NCI-H460 (cell line): ENCODE measurements at regions not wholly inside any gene's neighbourhood (a gene's known extent, or its start where the extent isn't known, plus 50 kb on each side); places are given as distances from the start of the nearest gene placed in this dataset.
"Not testable (repeated sequence)": the region's sequence is repeated elsewhere in the genome, so short reads cannot be mapped to it uniquely, and the experiment has no call there.

ENCODE experiments used
- DNase-seq: peaks from one replicate; pipeline ENCODE4 v3.0.0-alpha.2; 2016; ENCODE audit warnings: low read depth; ENCODE audit errors: extremely low read depth

DNA sequence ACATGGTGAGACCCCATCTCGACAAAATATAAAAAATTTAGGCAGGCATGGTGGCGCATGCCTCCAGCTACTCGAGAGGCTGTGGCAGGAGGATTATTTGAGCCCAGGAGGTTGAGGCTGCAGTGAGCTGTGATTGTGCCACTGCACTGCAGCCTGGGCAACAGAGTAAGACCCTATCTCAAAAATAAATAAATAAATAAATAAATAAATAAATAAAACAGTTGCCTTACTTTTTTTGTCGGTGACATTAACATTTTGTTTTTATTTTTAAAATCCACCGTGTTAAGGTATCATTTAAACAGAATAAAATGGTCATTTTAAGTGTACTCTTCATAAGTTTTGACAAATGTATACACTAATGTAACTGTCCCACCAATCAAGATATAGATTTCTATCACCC, 57.0 kb downstream of the RASL11A start:
- no peak for DNase-seq

DNA sequence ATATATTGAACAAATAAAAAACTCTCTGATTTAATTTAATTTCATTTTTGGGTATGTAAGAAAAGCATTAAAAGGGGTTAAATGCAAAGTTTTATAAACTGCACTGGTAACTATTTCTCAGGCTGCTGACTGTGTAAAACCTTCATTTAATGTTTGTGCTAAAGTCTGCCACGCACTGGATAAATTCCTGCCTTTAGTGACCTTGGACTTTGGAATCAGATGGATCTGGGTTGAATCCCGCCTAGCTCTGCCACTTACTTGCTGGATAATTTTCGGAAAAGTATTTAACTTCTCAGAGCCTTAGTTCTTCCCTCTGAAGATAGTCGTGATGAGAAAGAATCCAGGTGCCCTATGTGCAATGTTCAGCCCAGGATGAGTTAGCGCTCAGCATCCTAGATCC, 58.6 kb downstream of the RASL11A start:
- DNase-seq, result no peak

DNA sequence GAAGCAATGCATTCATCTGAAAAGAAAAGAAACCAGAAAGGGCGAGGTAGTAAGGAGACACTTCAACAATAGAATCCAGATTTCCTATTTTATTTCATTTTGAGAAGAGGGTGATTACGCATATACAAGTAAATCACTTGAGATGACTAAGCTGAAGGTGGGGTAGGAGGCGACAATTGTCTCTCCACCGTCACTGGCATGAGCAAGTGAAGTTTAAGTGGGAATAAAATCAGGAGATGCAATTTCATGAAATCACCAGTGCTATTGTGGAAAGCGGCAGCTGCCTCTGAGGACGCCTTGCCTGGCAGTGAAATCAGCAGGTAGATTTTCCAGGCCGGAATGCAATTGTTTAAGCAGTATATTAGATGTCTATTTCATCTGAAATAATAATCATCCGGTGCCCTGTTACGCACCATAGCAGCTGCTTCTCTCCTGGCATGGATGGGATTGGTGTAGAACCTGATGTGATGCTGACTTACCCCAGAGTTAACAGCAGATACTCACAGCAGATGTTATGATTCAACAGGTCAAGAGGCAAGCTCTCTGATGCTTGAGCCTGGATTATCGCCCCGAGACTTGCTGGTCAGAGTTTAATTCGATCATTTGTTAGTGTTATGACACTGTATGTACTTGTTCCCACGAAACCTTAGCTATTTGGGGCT, 64.3 kb downstream of the RASL11A start:
- no peak for DNase-seq

DNA sequence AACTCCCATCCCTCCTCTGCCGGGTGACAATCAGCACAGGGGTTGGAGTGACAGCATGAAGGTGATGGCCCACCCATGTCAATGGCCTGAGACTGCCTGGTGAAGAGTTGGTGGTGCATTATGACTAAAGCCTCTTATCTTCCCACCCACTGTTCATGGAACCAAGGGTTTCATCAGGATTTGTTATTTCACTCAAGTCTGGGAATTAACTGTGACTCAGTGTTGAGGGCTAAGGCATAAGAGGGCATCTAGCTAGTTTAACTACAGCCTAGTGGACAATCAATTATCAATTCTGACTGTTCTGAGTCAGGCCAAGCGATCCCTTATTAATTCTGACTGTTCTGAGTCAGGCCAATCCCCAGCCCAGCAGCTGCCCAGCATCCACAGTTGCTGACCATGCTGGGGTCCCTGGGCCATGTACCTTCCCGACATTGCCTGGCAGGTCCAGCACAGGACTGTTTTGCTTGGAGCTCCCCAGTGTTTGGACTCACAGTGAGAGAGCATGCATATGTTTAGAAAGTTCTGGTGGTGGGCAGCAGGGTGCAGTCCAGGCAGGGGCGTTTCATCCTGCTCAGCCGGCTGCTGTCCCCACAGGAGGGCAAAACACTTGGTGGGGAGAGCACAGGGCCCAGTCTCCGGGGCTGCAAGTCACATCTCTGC, 65.5 kb downstream of the RASL11A start:
- DNase-seq, result no peak

DNA sequence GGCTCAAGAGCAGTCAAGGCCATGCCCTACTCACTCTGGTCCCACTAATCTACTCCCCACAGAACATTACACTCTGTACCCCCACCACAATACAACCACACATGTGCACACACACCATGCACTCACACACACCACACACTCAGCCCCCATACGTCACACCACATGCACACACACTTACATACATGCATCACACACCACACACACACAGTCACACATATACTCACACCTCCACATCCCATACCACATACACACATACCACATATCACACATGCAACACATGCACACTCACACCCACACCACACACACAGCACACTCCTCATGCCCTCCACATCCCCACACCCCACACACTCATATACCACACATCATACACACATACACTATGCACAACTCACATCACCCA, 67.6 kb downstream of the RASL11A start:
- no peak for DNase-seq

DNA sequence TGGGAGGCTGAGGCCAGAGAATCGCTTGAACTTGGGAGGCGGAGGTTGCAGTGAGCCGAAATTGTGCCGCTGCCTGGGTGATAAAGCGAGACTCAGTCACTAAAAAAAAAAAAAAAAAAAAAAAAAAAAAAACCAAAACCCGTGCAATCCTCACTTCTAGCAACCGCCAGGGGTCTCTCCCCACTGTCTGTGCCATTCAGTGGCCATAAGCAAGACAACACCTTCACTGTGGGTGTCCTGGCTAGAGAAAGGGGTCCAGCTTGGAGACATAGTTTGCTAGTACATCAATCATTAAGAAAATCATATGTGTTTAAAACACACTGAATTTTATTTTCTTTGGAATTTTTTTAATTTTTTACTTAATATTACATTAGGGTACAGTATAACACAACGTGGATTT, 68.2 kb downstream of the RASL11A start:
- no peak for DNase-seq

DNA sequence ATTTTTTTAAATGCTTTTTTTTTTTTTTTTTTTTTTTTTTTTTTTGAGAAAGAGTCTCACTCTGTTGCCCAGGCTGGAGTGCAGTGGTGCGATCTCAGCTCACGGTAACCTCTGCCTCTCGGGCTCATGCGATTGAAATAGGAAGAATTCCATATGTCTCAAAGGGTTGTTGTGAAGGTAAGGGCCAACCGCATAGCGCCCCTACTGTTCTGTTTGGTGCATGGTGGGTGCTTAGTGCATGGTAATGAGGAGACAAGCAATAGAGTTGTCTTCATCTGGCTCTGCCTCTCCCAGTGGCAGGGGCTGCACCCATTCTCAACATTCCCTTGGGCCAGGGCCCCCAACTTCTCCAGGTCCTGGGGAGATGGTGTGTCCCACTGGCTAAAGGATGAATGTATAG, 68.7 kb downstream of the RASL11A start:
- peak; percentile 34 for DNase-seq

DNA sequence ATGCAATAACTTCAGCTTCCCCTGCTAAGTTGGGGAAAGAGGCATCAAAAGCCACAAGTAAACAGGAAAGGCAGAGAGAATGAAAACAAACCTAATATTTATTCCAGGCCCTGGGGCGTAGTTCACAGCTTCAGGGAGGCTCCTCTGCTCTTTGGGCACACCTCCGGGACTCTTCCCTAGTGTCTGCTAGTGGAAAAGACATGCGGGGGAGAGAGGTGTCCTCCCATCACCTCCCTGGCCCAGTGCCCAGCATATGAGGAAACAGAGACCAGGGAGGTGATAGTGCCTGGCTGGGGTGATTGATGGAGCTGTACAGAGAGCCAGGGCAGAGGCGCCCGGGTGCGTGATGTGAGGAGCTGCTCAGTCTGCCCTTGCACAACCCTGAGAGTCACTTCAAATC, 71.0 kb downstream of the RASL11A start:
- DNase-seq, result peak; percentile 36

DNA sequence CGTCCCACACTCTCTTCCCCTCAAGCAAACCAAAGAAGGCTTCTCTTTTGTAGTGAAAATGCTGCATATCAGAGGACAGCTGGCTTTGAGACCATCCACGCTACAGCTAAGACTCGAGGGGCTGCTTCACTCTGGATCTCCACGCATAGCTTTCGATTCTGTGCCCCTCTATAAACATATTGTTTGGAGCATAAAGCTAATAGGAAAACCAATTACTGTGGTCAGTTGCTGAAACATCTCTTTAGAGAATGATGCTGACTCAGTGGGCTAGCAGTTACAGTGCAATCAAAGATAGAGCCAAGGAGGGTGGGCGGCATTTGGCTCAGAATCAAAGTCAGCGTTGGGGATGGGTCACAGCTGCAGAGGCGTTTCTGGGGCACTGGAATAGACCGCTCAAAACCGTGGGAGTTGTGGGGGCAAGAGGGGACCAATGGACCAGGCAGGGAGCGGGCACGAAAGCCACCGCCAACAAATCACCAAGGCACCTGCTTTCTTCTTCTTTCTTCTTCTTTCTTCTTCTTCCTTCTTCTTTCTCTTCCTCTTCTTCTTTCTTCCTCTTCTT, 76.7 kb downstream of the RASL11A start:
- DNase-seq, result no peak

DNA sequence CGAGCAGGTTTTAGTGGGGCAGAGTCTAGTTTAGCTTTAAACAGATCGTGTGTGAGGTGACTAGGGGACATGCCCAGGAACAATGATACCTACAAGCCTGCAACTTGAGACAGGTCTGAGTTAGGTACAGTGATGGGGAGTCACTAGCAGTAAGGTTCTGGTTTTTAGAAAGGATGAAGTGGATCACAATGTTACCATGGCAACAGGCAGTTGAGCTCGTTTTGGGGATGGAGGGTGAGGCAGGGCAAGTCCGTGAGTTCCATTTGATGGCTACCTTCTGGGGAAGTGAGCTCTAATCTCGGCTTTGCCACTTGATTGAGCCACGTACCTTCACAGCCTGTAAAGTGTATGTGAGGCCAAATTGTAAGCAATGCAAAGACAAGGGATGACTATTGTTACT, 76.0 kb upstream of the GTF3A start:
- DNase-seq, result no peak

DNA sequence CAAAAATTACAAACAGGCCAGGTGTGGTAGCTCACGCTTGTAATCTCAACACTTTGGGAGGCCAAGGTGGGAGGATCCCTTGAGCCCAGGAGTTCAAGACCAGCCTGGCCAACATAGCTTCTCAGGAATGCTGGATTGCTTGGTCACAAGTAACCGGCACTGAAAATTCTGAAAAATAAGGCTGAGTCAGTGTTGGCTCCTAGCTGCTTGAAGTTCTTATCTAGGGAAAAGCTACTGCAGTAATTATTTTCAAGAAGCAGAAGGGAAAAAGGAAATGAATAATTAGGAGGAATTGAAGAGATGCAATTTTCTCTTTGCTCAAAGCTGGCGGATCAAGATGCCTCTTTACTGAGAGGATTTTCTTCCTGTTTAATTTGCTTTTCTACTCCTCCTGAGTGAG, 75.0 kb upstream of the GTF3A start:
- DNase-seq, result no peak

DNA sequence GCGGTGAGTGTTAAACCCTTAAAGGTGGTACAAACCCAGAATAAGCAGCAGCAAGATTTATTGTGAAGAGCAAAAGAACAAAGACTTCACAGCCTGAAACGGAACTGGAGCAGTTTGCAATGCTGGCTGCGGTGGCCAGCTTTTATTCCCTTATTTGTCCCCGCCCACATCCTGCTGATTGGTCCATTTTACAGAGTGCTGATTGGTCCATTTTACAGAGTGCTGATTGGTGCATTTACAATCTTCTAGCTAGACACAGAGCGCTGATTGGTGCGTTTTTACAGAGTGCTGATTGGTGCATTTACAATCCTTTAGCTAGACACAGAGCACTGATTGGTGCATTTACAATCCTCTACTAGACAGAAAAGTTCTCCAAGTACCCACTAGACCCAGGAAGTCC, 73.6 kb upstream of the GTF3A start:
- not testable (repeated sequence) for DNase-seq

DNA sequence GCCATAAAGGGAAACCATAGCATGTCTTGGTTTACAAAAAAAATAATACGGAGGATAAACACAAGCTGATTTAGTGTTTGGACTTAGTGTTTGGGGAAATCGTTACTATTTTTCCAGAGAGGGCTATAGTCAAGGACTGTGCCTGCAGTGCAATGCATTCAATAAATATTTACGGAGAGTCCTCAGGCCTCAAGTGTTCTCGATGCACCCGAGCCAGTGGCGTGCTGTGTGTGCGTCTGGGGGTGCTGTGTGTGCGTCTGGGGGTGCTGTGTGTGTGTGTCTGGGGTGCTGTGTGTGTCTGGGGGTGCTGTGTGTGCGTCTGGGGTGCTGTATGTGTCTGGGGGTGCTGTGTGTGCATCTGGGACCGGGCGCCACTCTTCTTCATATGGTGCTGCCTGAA, 71.7 kb upstream of the GTF3A start:
- DNase-seq, result no peak

DNA sequence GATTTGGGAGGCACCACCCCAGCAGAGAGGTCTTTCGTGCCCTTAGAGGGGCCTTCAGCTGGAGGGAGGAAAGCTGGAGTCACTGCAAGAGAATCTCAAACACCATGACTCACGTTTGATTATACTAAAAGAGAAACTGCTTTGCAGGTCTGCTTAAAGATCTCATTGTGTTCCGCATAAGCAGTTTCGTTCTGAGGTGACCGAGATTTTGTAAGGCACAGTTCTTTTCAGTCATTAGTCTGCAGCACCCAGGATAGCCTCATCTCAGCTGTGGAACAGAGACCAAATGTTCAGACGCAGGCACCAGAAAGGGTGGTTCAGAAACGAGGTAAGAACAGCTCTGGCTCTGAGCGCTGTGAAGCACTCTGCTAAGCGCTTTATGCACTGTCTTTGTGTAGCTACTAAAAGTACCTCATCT, 71.2 kb upstream of the GTF3A start:
- no peak for DNase-seq

DNA sequence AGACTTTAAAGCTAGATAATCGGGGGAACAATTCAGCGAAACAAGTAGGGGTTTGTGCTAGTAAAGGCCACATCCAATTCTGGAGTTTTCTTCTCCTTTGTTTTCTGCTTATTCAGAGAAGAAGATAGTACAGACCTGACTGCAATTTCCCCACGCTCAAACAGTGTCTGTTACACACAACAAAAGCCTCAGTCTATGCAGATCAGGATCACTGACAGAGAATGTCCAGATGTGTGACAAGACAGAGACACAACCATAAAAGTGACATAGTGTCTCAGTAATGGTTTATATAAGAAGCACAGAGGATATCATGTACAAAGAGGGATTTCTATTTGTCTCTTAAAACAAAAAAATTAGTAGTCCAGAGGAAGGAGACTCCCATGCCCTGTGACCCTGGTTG, 70.7 kb upstream of the GTF3A start:
- no peak for DNase-seq

DNA sequence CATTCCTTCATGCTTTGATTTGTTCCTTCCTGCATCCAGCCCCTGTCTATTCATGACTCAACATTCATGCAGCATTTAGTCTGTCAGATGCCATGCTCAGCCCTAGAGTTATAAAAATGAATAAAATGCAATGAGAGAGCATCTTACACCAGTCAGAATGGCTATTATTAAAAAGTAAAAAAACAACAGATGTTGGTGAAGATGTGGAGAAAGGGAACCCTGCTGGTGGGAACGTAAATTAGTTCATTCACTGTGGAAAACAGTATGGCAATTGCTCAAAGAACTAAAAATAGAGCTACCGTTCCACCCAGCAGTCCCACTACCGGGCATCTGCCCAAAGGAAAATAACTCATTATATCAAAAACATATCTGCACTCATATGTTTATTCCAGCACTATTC, 70.0 kb upstream of the GTF3A start:
- no peak for DNase-seq

DNA sequence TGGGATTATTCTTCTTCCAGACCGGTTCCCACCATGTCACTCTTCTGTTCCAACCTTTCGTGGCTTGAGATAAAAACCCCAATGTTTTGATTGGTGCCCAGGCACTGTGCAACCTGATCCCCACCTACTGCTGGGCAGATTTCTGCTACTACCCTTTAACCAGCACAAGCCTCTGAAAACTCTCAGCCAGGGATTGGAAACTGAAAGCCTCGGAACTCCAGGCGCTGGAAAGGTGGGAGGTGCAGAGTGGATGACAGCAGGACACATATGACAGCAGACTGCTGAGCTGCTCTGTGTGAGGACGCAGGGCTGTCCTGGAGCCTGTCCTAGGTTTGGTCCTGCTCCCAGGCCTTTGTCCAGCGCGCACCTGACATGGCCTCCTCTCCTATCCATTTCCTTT, 68.5 kb upstream of the GTF3A start:
- DNase-seq, result no peak

DNA sequence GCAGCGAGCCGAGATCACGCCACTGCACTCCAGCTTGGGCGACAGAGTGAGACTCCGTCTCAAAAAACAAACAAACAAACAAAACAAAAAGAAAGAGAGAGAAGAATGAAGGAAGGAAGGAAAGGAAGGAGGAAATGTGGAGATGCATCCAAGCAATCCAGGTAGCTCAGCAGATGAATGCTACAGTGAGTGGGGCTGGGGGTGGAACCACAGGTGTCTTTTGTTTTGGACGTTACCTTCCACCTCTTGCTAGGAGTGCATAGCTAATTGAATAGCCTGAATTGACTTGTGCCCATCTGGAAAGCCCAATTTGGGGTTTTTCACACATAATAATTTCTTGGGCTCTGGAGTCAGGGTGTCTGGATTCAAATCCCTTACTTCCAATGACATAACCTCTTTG, 66.0 kb upstream of the GTF3A start:
- no peak for DNase-seq

DNA sequence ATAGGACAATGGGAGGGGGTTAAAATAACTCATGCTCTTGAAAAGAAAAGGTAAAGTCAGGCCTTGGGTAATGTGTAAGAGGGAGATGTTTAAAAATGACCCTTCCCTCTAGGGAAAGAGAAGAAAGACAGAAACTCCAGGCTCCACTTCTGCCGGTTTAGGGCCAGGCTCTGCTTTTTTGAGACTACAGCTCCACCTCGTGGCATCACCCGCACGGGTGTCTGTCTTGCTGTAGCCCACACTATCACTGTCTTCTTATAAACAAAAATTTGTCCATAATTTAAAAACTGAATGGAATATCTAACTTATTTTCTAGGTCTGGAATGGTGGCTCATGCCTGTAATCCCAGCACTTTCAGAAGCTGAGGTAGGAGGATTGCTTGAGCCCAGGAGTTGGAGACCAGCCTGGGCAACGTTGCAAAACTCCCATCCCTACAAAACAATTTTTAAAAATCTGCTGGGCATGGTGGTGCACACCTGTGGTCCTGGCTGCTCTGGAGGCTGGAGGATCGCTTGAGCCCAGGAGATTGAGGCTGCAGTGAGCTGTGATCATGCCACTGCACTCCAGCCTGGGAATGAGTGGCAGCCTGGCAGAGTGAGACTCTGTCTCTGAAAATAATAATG, 65.1 kb upstream of the GTF3A start:
- DNase-seq, result peak; percentile 54

DNA sequence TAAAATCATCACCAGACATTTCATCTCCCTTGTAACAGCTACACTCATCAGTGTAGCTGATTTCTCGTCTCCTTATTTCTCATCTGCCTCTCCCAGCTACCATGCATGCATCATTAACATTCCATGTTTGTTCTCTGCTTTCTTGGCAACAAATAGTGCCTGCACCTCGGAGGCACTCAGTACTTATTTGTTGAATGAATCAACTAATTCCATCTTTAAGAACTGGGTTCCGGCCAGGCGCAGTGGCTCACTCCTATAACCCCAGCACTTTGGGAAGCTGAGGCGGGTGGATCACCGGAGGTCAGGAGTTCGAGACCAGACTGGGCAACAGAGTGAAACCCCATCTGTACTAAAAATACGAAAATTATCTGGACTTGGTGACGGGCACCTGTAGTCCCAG, 63.9 kb upstream of the GTF3A start:
- DNase-seq, result no peak

DNA sequence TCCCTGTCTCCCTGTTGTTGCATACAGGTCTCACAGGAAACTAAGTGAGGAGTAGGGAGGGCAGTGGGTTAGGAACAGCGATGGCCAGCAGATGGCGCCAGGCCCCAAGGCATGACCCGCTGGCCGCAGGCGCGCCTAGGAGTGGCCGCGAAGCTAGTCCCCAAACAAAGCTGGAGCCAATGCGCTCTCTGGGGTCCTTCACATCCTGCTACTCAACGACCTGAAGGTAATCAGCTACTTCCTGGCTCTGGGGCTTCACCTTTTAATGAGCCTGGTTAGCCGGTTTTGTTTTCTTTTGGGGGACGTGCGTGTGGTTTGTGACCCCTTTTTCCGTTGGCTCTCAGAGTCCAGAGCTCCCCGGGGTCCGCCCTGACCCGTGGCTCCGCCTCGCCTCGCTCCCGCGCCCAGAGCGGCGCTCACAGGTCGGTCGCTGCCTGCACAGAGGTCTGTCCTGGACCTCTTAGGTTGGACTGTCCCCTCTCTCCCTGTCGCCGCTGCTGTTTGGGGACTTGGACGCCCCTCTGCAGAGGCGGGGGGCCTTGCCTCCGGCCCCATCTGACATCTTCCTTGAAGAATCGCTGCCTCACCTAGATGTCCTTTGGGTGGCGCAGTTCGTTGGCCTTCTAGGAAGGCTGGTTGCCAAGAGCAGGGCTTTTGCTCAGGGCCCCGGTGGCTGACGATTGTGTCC, 62.2 kb upstream of the GTF3A start:
- peak; percentile 69 for DNase-seq
